DND-41 (cell line): ENCODE measurements at regions not wholly inside any gene's neighbourhood (a gene's known extent, or its start where the extent isn't known, plus 50 kb on each side); places are given as distances from the start of the nearest gene placed in this dataset.

Experiments used
- ATAC-seq: fragments of 200-7000 bp; cut with Tn5 transposase; 3 replicates; pipeline ENCODE4 v1.9.1; 2021; ENCODE audit warnings: low read depth; ENCODE audit not compliant: insufficient read depth
- DNase-seq: peaks from one replicate; pipeline ENCODE4 v3.0.0-alpha.2; 2020
- H2AFZ ChIP-seq: 2 replicates; pipeline ENCODE4 v1.6.0; 2012; ENCODE audit warnings: low read depth, low read length
- H3K27ac ChIP-seq: 2 replicates; pipeline ENCODE4 v1.5.1; 2012; ENCODE audit warnings: low read length, inconsistent platforms
- H3K27me3 ChIP-seq: fragments of 200-600 bp; sonication (generic); 2 replicates; pipeline ENCODE4 v1.6.0; 2012; ENCODE audit warnings: low read length, mild to moderate bottlenecking, inconsistent platforms; ENCODE audit not compliant: insufficient read depth, poor library complexity
- H3K36me3 ChIP-seq: 2 replicates; pipeline ENCODE4 v1.5.1; 2012; ENCODE audit warnings: low read length, inconsistent platforms; ENCODE audit not compliant: insufficient read depth
- H3K4me1 ChIP-seq: 2 replicates; pipeline ENCODE4 v1.5.1; 2012; ENCODE audit warnings: mild to moderate bottlenecking, low read length; ENCODE audit not compliant: insufficient read depth
- H3K4me2 ChIP-seq: 2 replicates; pipeline ENCODE4 v1.6.0; 2012; ENCODE audit warnings: mild to moderate bottlenecking, moderate library complexity, low read length, inconsistent platforms; ENCODE audit not compliant: insufficient read depth
- H3K4me3 ChIP-seq, 2 experiments: fragments of 200-600 bp in 1 of 2; shearing (Covaris generic) in 1 of 2; 2 replicates each; pipeline ENCODE4 v1.5.1; 2012 to 2016; ENCODE audit warnings: inconsistent platforms in 2 of 2, low read length in 2 of 2, mild to moderate bottlenecking in 2 of 2, low read depth in 1 of 2, moderate library complexity in 1 of 2
- H3K79me2 ChIP-seq: 2 replicates; pipeline ENCODE4 v1.6.0; 2012; ENCODE audit warnings: low read length, inconsistent platforms; ENCODE audit not compliant: insufficient read depth
- H3K9ac ChIP-seq: 2 replicates; pipeline ENCODE4 v1.6.0; 2012; ENCODE audit warnings: low read depth, mild to moderate bottlenecking, inconsistent platforms, low read length, moderate library complexity
- H3K9me3 ChIP-seq: 2 replicates; pipeline ENCODE4 v1.5.1; 2012; ENCODE audit warnings: low read length, moderate library complexity, mild to moderate bottlenecking, inconsistent platforms; ENCODE audit not compliant: insufficient read depth, severe bottlenecking
- H4K20me1 ChIP-seq: 2 replicates; pipeline ENCODE4 v1.6.0; 2012; ENCODE audit warnings: low read length; ENCODE audit not compliant: insufficient read depth
- CTCF ChIP-seq: IDR thresholded peaks from 2 replicates; pipeline ENCODE4 v1.5.1; 2012; ENCODE audit warnings: borderline replicate concordance, low read length, moderate library complexity, mild to moderate bottlenecking; ENCODE audit not compliant: poor library complexity, severe bottlenecking; ENCODE audit errors: extremely low read depth
- EZH2 ChIP-seq: IDR thresholded peaks from 3 replicates; pipeline ENCODE4 v1.6.1; 2012; ENCODE audit warnings: borderline replicate concordance, low read depth, mild to moderate bottlenecking, moderate library complexity, low read length, inconsistent platforms; ENCODE audit not compliant: severe bottlenecking

- H3K4me3 ChIP-seq, result no peak overlapping the region
- DNase-seq (no peak), ATAC-seq (no peak)
- no peaks in the 10 kb centered on the region for H3K36me3 ChIP-seq
- H3K4me2 ChIP-seq, result no peak overlapping the region
- H4K20me1 ChIP-seq, result no peaks in the 10 kb centered on the region
- H3K9ac ChIP-seq, result no peak overlapping the region
- H3K27ac ChIP-seq, result no peak overlapping the region
- H3K4me1 ChIP-seq, result no peaks in the 10 kb centered on the region
- H2AFZ ChIP-seq, result no peak overlapping the region
- peaks cover 4% of the 10 kb centered on the region for H3K27me3 ChIP-seq
- TF ChIP-seq CTCF (no peak), EZH2 (no peak)
- H3K79me2 ChIP-seq, result no peaks in the 10 kb centered on the region
- no peaks in the 10 kb centered on the region for H3K9me3 ChIP-seq
Measured at GRCh38 chr10:78600740-78601139, 468.0 kb upstream of the ZMIZ1 start.

DNA sequence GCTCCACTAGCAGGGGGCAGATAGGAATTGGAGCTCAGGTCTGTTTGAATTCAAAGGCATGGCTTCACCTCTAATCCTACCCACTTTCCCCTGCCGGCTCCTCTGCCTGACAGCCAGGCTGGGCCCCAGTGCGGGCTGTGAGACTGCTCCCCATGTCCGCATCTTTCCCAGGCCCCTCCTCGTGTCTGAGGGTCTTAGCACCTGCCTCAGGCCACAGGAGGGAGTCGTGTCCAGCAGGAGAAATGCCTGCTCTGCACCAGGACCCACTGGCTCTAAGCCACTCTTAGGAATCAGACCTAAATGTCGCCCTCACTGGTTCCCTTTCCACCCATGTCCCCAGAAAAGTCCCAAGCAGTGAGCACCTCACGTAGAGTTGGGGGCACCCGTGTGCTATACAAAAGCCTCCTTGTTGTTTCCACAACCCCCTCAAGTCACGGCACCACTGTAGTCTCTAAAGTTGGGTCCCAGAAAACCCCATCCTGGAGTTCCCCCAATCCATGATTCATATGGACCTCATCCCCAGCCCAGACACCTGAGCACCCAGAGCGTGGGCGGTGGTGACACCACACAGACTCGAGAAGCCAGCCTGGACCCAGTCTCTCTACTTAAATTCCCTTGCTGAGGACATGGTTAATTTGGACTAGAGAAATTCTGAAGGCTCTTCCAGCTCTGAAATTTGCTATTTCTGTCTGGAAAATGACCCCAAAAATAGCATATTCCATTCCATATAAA is 466.4 kb upstream of the ZMIZ1 start:
- H3K27ac ChIP-seq, result no peak overlapping the region
- no peak for DNase-seq

DNA sequence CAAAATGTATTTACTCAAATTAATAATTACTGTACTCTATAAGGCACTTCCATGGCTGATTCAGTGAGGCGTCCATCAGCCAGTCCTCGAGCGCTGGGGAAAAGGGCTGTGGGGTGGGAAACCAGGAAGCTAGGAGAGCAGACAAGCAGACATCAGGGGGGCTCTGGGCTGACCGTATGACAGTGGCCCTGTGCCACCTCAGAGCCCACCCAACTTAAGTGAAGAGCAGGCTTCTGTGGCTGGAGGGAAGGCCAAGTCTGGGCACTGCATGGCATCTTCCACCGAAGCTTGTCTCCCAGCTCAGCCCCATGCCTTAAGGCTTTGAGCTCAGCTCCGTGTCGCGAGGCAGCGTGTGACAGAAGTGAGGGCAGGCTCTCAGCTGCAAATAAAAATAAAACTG is 464.5 kb upstream of the ZMIZ1 start:
- Histone ChIP-seq H3K4me3 (no peak overlapping the region), H3K9ac (no peak overlapping the region), H3K36me3 (no peaks in the 10 kb centered on the region), H3K4me1 (no peaks in the 10 kb centered on the region), H3K79me2 (no peaks in the 10 kb centered on the region), H3K27ac (no peak overlapping the region), H3K27me3 (no peaks in the 10 kb centered on the region), H3K9me3 (no peaks in the 10 kb centered on the region), H4K20me1 (no peaks in the 10 kb centered on the region), H3K4me2 (no peak overlapping the region), H2AFZ (no peak overlapping the region)
- ATAC-seq, result no peak
- TF ChIP-seq EZH2, result no peak
- TF ChIP-seq CTCF, result no peak
- DNase-seq, result no peak

More for the DNA sequence above, 466.4 kb upstream of the ZMIZ1 start:
- Histone ChIP-seq H2AFZ (no peak overlapping the region), H4K20me1 (no peaks in the 10 kb centered on the region), H3K4me3 (no peak overlapping the region), H3K4me1 (no peaks in the 10 kb centered on the region), H3K27me3 (peaks cover 4% of the 10 kb centered on the region), H3K9me3 (no peaks in the 10 kb centered on the region), H3K4me2 (no peak overlapping the region), H3K36me3 (no peaks in the 10 kb centered on the region), H3K9ac (no peak overlapping the region), H3K79me2 (no peaks in the 10 kb centered on the region)
- TF ChIP-seq CTCF (no peak), EZH2 (no peak)
- ATAC-seq, result no peak
